B cell (primary cell): ENCODE measurements at regions not wholly inside any gene's neighbourhood (a gene's known extent, or its start where the extent isn't known, plus 50 kb on each side); places are given as distances from the start of the nearest gene placed in this dataset.

Experiments
- EZH2 ChIP-seq: IDR thresholded peaks from 2 replicates; pipeline ENCODE4 v1.6.1; 2012; ENCODE audit warnings: borderline replicate concordance, low read depth, mild to moderate bottlenecking, moderate library complexity, low read length; ENCODE audit not compliant: insufficient read depth, poor library complexity, severe bottlenecking
- TF ChIP-seq, protein P1 (sequence below): fragments of 200-600 bp; IDR thresholded peaks from one replicate; pipeline ENCODE4 v1.8.0; 2022; ENCODE audit warnings: antibody characterized with exemption, mild to moderate bottlenecking

DNA sequence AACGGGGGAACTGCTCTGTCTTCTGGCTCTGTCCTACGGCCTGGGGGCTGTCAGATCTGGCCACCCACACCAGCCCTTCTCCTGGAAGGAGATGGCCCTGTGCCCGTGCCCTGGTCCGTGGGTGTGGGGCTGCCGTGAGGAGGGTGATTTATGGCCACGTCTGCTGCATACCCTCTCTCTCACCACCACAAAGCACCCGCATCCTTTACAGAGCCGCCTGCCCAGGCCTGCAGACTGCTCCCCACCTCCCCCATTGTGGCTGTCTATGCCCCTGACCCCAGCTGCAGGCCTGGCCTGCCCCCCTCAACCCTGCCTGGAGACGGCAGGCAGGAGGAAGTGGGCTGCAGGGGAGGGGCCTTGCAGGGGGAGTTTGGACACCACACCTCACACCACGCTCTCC is 72.7 kb upstream of the GATA5 start:
- TF ChIP-seq, protein P1, sequence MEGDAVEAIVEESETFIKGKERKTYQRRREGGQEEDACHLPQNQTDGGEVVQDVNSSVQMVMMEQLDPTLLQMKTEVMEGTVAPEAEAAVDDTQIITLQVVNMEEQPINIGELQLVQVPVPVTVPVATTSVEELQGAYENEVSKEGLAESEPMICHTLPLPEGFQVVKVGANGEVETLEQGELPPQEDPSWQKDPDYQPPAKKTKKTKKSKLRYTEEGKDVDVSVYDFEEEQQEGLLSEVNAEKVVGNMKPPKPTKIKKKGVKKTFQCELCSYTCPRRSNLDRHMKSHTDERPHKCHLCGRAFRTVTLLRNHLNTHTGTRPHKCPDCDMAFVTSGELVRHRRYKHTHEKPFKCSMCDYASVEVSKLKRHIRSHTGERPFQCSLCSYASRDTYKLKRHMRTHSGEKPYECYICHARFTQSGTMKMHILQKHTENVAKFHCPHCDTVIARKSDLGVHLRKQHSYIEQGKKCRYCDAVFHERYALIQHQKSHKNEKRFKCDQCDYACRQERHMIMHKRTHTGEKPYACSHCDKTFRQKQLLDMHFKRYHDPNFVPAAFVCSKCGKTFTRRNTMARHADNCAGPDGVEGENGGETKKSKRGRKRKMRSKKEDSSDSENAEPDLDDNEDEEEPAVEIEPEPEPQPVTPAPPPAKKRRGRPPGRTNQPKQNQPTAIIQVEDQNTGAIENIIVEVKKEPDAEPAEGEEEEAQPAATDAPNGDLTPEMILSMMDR: no peak
- TF ChIP-seq EZH2: no peak
